ENCODE measurements at regions not wholly inside any gene's neighbourhood (a gene's known extent, or its start where the extent isn't known, plus 50 kb on each side); places are given as distances from the start of the nearest gene placed in this dataset.

GRCh38 chr15:39030291-39031070, 465.9 kb upstream of the RASGRP1 start:
- H3K9me3 Mint-ChIP-seq = peaks cover 4% of the 10 kb centered on the region; the same call in 1 of the 2 replicates
- ATAC-seq = no peak
- POLR2A ChIA-PET = no interaction called here
- H3K27ac Mint-ChIP-seq = no peak overlapping the region
- no peaks in the 10 kb centered on the region for H3K27me3 Mint-ChIP-seq (ENCODE audit: low read depth)
- peaks cover 13% of the 10 kb centered on the region for H3K4me1 Mint-ChIP-seq
- no peaks in the 10 kb centered on the region for H3K36me3 Mint-ChIP-seq
- TF ChIP-seq ATF3 (CRISPR knock-in tag; conservative IDR thresholded peaks at IDR 0.05) = no peak
- no peak for TF ChIP-seq ELF4 (CRISPR knock-in tag; IDR thresholded peaks at IDR 0.05; ENCODE audit: low read depth)
- TF ChIP-seq CREM (CRISPR knock-in tag; IDR thresholded peaks at IDR 0.05) = no peak
- no peak for TF ChIP-seq IRF1 (CRISPR knock-in tag; IDR thresholded peaks at IDR 0.05)
- TF ChIP-seq ZNF532 (CRISPR knock-in tag; IDR thresholded peaks at IDR 0.05; ENCODE audit: borderline replicate concordance) = no peak
- TF ChIP-seq STAT6 (CRISPR knock-in tag; conservative IDR thresholded peaks at IDR 0.05; ENCODE audit: low read depth) = no peak
- TF ChIP-seq ETV6 (CRISPR knock-in tag; IDR thresholded peaks at IDR 0.05) = no peak
- H3K4me3 Mint-ChIP-seq = no peak overlapping the region
- no peak for DNase-seq (ENCODE audit: low spot score)
- CTCF ChIA-PET = no interaction called here

GRCh38 chr15:39031596-39031995, 467.0 kb upstream of the RASGRP1 start:
- CTCF ChIA-PET = no interaction called here
- Mint-ChIP-seq H3K27ac (no peak overlapping the region), H3K9me3 (peaks cover 4% of the 10 kb centered on the region; the same call in 1 of the 2 replicates), H3K4me3 (no peak overlapping the region), H3K36me3 (no peaks in the 10 kb centered on the region), H3K4me1 (peaks cover 7% of the 10 kb centered on the region), H3K27me3 (ENCODE audit: low read depth) (no peaks in the 10 kb centered on the region)
- ATAC-seq = no peak
- POLR2A ChIA-PET = no interaction called here
- no peak for DNase-seq (ENCODE audit: low spot score)
- no peak for TF ChIP-seq RELA (CRISPR knock-in tag; IDR thresholded peaks at IDR 0.05; ENCODE audit: borderline replicate concordance)
- no peak for TF ChIP-seq AR (CRISPR knock-in tag; IDR thresholded peaks at IDR 0.05)
- no peak for TF ChIP-seq ATF2 (CRISPR knock-in tag; IDR thresholded peaks at IDR 0.05; ENCODE audit: borderline replicate concordance, low read depth)
- no peak for TF ChIP-seq MYBL2 (CRISPR knock-in tag; IDR thresholded peaks at IDR 0.05)
- no peak for TF ChIP-seq ZNF423 (CRISPR knock-in tag; IDR thresholded peaks at IDR 0.05)
- no peak for TF ChIP-seq E2F5 (CRISPR knock-in tag; IDR thresholded peaks at IDR 0.05)
- no peak for TF ChIP-seq ZNF138 (CRISPR knock-in tag; conservative IDR thresholded peaks at IDR 0.05)
- TF ChIP-seq NR2C2 (CRISPR knock-in tag; IDR thresholded peaks at IDR 0.05) = no peak
- no peak for TF ChIP-seq ATF6 (CRISPR knock-in tag; IDR thresholded peaks at IDR 0.05)
- no peak for TF ChIP-seq ZNF263 (CRISPR knock-in tag; IDR thresholded peaks at IDR 0.05; ENCODE audit: low read depth)
- TF ChIP-seq RORB (CRISPR knock-in tag; IDR thresholded peaks at IDR 0.05) = no peak
